Right ventricle myocardium inferior (tissue), 1 donor: ENCODE measurements at regions not wholly inside any gene's neighbourhood (a gene's known extent, or its start where the extent isn't known, plus 50 kb on each side); places are given as distances from the start of the nearest gene placed in this dataset.

Experiments
- ATAC-seq: fragments of 200-7000 bp; cut with Tn5 transposase; one replicate; pipeline ENCODE4 v1.9.1; 2020; ENCODE audit warnings: mild to moderate bottlenecking, moderate library complexity
- DNase-seq: peaks from one replicate; pipeline ENCODE4 v3.0.0; 2021; ENCODE audit errors: missing footprints
- intact Hi-C: fragments of 100-400 bp; cut with DNase I; formaldehyde crosslinking; loops from one replicate; pipeline ENCODE4 v1.11.0; 2022
- donor health status: DM: no; HTN: yes; CAD: no; lungs with severe emphysema.

DNA sequence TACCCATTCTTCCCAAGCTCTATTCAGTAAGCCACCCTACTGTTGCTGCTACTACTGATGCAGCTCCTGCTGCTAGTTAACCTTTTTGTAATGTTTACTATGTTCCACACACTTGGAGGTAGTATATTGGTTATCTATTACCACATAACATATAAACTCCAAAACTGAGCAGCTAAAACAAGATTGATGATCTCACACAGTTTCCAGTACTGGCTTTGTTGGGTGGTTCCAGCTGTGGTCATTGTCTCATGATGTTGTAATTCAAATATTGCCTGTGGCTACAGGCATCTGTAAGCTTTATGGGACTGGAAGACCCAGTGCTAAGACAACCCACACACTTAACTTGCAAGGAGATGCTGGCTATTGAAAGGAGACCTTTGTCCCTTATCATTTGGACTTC lies 556.2 kb upstream of the SUCLG2 start:
- no peak for DNase-seq
- ATAC-seq: no peak
- intact Hi-C loops: no loop called here

DNA sequence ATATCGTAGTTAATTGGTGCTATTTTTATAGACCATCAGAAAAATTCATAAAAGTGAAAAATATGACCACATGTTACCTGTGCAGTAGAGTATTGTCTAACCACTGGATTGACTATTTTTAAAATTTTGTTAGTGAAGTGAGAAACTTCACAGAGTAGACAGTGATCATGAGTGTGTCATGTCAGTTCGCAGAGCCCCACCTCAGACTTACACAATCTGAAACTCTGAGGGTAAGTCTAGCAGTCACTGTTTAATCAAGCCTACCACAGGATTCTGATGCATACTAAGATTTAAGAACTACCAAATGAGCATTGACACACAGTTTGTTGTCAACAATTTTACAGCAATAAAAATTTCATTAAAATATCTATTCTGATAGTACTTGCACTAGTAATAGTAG lies 552.9 kb upstream of the SUCLG2 start:
- no peak for ATAC-seq
- intact Hi-C loops: no loop called here
- no peak for DNase-seq

DNA sequence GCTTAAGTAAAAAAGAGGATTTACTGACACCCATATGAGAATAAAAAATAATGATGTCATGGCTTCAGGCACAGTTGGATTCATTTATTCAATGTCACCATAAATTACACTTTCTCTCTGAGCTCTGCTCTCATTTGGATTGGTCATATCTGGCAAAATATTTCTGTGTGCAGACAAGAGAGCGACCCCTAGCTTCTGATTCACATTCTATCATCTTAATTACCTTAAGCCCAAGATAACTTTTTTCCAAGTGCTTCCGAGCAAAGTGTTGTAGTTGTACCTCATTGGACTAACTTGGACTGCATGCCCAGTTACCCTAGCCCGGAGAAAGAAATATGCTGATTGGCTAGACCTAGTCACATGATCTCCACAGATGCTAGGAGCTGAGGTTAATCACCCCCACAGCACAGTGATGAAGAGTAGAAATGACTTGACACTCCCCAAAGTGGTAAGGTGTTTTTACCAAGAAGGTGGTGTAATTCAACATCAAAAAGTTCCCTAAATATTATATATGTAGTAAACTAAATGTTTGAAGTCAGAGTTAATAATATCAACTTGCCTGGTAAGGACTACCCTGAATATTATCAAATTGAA lies 552.2 kb upstream of the SUCLG2 start:
- DNase-seq (no peak), ATAC-seq (no peak)
- intact Hi-C loops: no loop called here

DNA sequence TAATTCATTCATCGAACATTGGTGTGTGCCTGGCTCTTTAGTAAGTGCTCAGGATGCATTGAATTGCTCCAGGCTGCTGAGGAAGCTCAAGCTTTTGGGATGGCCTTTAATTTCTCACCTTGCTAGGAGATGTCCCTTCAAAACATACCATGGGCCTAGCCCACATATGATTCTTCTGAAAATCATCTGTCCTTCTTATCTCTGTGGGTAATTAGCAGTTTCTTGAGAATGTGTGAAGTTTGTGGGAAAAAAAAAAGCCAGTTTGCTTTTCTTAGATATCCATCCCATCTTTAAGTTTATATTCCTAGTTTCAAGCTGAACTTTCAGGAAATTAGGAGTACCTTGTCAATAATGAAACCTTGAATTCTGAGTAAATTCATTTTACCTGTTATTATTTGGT lies 532.3 kb upstream of the SUCLG2 start:
- ATAC-seq (no peak), DNase-seq (no peak)
- intact Hi-C loops: no loop called here

DNA sequence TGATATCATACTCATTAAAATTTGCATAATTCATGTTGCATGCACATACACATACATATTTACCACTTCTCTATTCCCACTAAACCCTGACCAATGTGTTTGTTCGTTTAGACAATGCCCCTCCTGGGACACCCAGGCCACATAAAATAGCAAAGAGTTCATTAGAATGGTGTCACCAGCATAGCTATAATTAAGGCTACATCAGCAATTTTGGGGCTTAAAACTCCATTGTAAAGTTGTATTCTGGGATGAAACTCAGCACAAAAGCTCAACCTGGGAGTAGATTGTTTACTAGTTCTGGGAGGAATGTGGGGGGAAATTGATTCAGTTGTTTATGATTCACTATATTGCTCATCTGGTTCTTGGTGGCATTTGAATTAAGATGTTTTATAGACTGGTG lies 522.2 kb upstream of the SUCLG2 start:
- intact Hi-C loops: no loop called here
- ATAC-seq (no peak), DNase-seq (no peak)

DNA sequence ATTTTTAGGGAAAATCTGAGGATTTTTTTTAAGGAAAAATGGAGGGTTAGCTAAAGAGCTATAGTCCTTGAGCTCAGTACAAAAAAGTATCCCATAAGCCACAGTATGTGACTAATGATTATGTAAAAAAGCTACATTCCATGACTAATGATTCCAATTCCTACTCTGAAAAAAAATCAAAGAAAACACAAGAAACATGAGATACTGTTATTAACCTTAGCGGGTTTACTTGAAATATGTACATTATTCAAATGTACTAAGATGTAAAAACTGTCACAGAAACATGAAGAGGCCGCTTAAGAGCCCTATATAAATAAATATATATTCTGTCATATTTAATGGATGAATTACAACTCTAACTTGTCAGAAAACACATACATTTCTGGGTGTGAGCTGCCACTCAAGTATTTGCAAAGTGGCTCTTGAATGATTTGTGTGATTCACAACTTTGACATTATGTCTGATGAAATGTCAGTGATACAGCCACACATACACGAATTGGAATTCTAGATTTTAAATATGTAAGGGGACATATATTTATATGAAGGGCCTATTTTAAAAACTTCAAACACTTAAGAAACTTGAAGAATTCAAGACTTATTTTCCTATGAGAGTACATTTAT lies 518.7 kb upstream of the SUCLG2 start:
- ATAC-seq (no peak), DNase-seq (no peak)
- intact Hi-C loops: no loop called here

DNA sequence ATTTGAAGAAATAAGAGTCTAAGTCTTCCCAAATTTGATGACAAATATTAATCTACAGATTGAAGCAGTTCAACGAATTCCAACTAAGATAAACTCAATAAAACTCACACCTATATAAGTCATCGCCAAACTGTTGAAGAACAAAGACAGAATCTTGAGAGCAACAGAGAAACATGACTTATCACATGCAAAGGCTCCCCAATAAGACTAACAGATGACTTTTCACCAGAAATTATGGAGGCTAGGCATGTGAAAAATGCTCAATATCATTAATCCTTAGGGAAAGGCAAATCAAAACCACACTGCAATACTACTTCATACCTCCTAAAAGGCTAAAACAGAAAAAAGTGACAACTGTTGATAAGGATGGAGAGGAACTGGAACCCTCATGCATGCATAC lies 517.6 kb upstream of the SUCLG2 start:
- ATAC-seq (no peak), DNase-seq (no peak)
- intact Hi-C loops: no loop called here

DNA sequence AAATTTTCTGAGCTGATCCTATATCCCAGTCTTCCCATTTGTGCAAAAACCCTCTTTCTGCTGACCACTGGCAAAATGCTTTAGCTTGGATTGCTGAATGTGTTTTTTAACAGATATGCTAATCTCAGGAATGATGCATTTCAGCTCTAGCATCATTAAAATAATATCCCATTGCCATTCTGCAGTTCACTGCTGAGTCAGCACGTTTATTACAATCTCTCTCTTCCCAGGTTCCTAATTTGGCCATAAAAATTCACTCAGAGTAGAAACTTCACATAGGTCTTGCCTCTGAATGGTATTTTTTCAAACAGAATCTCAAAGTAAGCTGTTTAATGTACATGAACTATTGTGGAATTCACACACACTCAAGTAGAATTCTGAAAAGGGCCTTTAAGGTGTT lies 509.6 kb upstream of the SUCLG2 start:
- intact Hi-C loops: no loop called here
- no peak for DNase-seq
- no peak for ATAC-seq

DNA sequence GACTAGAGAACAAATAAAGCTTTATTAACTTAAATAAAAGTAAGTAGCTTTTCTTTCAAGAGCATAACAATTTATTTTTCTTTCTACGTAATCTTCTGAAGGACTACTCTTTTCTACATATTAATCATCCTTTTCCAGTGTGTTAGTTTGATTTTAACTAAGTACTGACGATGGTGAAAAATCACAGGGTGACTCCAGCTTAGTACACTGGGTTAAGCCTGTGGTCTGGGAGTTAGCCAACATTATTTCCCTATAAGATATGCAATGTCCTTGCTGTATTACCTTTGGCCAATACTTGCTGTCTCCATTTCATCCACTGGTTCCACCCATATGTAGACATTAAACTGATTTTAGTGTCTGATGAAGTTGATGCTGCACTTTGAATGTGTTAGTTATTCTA lies 508.6 kb upstream of the SUCLG2 start:
- DNase-seq: no peak
- intact Hi-C loops: no loop called here
- ATAC-seq: no peak

DNA sequence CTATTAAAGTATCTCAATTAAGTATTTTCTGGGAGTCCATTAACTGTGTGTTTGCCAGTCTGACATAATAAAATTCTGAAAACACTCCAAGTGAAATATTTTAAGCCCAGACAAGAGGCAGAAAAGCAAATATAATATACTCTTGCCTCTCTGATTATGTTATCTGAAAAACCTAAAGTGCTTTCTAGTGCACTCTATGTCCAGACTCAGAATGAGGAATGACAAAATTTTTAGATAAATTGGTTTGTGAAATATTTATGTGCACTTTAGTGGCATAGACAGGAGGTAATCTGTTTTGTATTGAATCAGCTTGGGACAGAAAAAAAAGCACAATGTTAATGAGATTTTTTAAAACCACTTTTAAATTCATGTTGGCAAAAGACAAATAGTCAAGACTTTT lies 508.2 kb upstream of the SUCLG2 start:
- intact Hi-C loops: no loop called here
- DNase-seq (no peak), ATAC-seq (no peak)

DNA sequence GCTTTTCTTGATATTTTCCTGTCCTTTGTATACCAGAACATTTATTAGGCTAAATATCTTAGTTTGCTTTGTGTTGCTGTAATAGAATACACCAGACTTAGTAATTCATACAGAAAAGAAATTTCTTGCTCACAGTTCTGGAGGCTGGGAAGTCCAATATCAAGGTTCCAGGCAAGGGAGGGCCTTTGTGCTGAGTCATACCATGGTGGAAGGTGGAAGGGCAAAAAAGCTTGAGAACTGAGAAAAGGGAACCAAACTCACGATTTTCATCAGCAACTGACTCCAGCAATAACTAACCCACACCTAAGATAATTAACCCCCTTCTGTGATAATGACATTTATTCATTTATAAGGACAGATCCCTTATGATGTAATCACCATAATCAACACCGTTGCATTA lies 496.9 kb upstream of the SUCLG2 start:
- ATAC-seq (no peak), DNase-seq (no peak)
- intact Hi-C loops: no loop called here

DNA sequence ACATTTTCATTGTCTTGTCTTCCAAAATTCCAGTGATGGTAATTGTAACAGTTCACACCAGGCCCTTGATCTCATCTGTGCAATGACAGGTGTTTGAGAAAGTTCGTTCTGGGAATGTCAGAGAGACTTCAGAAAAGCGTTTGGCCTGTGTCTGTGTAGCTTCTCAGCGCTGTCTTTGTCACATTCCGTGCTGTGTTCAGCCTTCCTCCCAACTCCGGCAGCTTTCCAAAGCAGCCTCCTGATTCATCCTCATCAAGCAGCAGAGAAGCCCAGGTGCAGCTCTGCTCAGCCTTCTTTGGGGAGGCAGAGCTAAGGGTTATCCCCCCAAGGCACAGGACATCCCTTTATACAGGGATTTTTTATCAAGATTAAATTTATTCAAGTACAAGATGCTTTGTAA lies 494.0 kb upstream of the SUCLG2 start:
- DNase-seq (no peak), ATAC-seq (no peak)
- intact Hi-C loops: no loop called here

DNA sequence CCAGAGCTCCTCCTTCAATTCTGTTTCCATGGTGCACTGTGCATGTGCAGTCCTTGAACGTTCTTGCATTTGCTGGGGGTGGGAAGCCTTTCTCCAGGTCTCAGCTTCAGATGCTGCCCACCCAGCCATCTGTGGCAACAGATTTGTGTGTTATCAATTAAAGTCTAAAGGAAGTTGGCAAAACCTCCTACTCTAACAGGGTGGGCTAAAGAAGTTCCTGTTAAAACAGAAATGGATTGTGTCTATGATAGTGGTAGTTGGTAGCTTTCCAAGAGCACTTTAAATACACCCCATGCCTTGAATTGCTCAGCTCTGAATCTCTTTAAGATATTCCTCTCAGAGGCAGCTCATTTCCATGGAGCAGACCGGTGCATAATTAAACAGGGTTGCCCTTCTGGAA lies 488.0 kb upstream of the SUCLG2 start:
- ATAC-seq (no peak), DNase-seq (no peak)
- intact Hi-C loops: no loop called here

DNA sequence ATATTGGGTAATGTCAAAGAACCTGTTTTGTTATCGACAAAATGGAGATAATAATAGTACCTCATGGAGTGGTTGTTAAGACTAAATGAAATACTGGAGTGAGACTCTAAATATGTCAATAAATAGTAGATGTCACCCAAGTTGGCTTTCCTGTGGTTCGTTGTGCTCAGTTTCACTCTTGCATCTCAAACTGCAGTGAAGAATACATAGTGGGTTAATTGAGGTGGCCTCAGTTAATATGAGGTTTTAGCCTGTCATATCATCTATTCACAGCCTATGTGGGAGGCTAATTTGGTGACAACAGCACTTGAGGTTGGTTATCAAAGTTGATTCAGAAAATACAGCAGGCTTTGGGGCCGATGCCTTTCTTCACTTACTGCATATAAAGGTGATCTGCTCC lies 485.5 kb upstream of the SUCLG2 start:
- no peak for DNase-seq
- intact Hi-C loops: no loop called here
- ATAC-seq: no peak

DNA sequence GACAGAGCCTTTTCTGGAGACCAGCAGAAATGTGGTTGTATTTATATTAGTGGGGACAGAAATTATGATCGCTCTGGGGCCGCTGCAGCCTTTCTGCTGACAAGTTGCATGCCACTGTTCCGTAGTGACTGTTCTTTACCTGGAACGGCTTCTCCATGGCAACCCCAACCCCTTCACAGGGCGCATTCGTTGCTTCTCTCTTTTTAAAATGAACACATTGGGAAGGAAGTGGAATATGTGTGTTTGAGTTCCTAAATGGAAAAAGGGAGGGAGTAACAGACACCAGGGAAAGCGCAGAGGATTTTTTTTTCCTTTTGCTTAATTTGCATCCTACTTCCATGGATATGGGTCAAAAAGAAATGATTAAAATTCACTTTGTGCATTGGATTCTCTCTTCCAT lies 482.0 kb upstream of the SUCLG2 start:
- no peak for DNase-seq
- intact Hi-C loops: no loop called here
- no peak for ATAC-seq

DNA sequence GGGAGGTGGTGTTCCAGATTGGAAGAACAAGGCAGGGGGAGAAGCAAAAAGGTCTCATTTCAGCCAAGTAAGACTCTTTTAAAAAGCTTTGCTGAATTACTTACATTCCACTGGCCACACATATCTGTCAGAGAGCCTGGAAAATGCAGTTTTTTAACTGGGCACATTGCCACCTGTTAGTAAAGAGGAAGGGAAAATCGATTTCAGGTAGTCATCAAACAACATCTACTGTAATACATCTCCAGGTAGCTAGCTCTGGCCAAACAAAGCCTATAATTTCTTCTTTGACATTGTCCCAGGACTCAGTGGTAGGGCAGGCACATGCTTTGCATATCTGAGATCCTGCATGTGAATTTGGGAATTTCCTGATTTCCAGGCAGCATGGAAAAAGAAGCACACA lies 480.7 kb upstream of the SUCLG2 start:
- ATAC-seq: no peak
- intact Hi-C loops: no loop called here

DNA sequence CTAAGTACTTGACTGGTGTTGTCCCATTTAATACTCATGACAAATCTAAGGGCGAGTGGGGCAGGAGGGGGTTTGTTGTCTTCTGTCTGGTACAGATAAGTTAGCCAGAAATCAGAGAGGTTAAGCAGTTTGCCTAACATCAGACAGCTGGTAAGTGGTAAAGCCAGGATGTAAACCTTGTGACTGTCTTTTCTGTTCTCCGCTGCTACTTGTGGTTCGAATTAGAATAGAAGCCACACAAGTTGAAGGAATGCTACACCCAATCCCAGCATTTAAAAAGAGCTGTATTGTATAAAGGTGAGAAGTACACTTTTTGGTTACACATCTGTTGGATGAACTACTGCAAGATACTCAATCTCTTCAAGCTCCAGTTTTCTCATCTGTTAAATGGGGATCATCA lies 474.7 kb upstream of the SUCLG2 start:
- intact Hi-C loops: no loop called here
- no peak for ATAC-seq
- DNase-seq: no peak

More for the DNA sequence above, 480.7 kb upstream of the SUCLG2 start:
- DNase-seq: no peak

DNA sequence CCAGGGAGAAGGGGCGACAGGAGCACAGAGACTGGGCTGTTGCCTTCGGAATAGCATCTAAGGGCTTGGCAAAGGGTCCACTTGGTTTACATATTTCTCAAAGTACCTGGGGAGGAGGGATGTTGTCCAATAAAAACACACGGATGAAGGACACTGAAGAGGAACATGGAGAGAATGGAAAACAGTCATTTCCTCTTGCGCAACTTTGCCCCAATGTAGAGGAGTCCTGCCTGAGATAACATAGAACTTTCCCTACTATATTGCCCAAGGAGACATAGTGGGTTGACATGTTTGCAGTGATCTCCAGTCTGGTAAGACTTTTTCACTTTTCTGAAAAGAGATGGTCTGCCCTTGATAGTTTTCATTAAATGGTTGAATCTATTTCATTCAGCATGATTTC lies 468.8 kb upstream of the SUCLG2 start:
- DNase-seq (no peak), ATAC-seq (no peak)
- intact Hi-C loops: no loop called here

DNA sequence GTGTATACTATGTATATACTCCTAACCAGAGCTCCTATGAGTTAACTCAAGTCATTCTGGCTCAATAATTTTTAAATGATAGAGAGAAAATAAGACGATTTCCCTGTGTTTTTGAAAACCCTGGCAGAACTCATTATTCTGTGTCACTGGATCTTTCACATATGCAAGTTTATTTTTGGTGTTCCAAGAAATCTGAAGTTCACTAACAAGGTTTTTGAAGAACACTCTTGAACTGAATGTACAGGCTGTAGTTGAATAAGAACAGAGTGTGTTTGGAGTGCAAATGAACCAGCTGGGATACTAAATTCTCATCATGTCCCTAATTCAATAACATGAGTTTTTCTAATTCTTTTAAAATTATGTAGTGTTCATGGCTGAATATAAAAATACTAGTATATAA lies 466.9 kb upstream of the SUCLG2 start:
- intact Hi-C loops: no loop called here
- ATAC-seq (no peak), DNase-seq (no peak)

DNA sequence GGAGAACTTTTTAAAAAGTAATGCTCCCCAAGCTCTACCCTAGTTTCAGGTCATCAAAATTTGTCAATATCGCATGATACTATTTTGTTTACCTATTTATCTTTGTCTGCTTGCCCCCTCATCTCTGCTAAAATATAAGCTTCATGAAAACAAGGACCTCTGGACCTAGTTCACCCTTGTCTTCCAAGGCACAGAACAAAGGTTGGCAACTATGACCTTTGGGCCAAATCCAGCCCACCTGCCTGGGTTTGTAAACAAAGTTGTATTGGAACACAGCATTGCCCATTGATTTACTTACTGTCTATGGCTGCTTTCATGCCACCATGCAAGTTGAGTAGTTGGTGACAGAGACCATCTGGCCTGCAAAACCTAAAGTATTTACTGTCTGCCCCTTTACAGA lies 462.2 kb upstream of the SUCLG2 start:
- intact Hi-C loops: no loop called here

DNA sequence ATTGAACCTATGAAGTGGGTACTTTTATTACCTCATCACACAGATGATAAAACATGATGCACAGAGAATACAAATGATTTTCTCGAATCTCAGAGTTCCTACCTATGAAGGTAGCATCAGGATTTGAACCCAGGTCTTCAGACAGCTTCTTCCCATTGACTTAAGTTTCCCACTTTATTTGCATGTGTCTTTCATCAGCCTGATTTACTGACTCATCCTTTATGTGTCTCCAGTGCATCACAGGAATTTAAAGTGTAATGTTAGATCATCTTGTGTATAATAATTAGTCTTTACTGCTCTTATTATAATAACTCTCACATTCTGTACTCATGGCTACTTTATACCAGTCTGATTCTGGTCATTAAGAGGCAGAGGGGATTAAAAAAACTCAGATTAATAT lies 449.4 kb upstream of the SUCLG2 start:
- intact Hi-C loops: no loop called here
- no peak for ATAC-seq

More for the DNA sequence above, 462.2 kb upstream of the SUCLG2 start:
- ATAC-seq: no peak
- DNase-seq: no peak

More for the DNA sequence above, 449.4 kb upstream of the SUCLG2 start:
- no peak for DNase-seq
